Colonic mucosa (tissue), 4 donors: ENCODE measurements at regions not wholly inside any gene's neighbourhood (a gene's known extent, or its start where the extent isn't known, plus 50 kb on each side); places are given as distances from the start of the nearest gene placed in this dataset.
A peak's percentile ranks its signal among the peaks of the same experiment; 100 is the strongest.

Experiments used
- DNase-seq: peaks from one replicate; pipeline ENCODE4 v3.0.0-alpha.2; 2020
- H3K27ac ChIP-seq: fragments of 200-600 bp; one replicate; pipeline ENCODE4 v1.8.0; 2021
- H3K27me3 ChIP-seq: fragments of 200-600 bp; one replicate; pipeline ENCODE4 v1.8.0; 2021
- H3K36me3 ChIP-seq: fragments of 200-600 bp; one replicate; pipeline ENCODE4 v1.8.0; 2021
- H3K4me1 ChIP-seq: fragments of 200-600 bp; one replicate; pipeline ENCODE4 v1.8.0; 2021; ENCODE audit warnings: mild to moderate bottlenecking
- H3K4me3 ChIP-seq: fragments of 200-600 bp; one replicate; pipeline ENCODE4 v1.8.0; 2021
- H3K9ac ChIP-seq, 2 donors: one replicate each; pipeline ENCODE4 v1.7.0; 2013; ENCODE audit warnings: control low read depth in 2 of 2, low read depth in 2 of 2, low read length in 2 of 2
- H3K9me3 ChIP-seq: fragments of 200-600 bp; one replicate; pipeline ENCODE4 v1.8.0; 2021
- CTCF ChIP-seq: fragments of 200-600 bp; IDR thresholded peaks from one replicate; pipeline ENCODE4 v1.8.0; 2022; ENCODE audit warnings: antibody characterized with exemption, mild to moderate bottlenecking
- intact Hi-C: fragments of 100-400 bp; cut with DNase I; formaldehyde crosslinking; loops from one replicate; pipeline ENCODE4 v1.14.1; 2022
- donor health status: healthy.
- donor health status: DM: no; HTN: no; CAD: no.
- donor health status: DM: no; HTN: no; CAD: no.

- Histone ChIP-seq H3K4me1 (peaks cover 6% of the 10 kb centered on the region), H3K9me3 (no peaks in the 10 kb centered on the region), H3K4me3 (no peak overlapping the region), H3K27me3 (no peaks in the 10 kb centered on the region), H3K9ac (peak overlapping the region in 1 of 2 donors; percentile 48), H3K36me3 (no peaks in the 10 kb centered on the region), H3K27ac (peak overlapping the region; percentile 86)
- intact Hi-C loops, result loop anchor here (5.0 kb wide), 1 partner anchor 225 kb away; the partner anchor contains the start of gene CITED2
- TF ChIP-seq CTCF, result no peak
- no peak for DNase-seq
Measured at GRCh38 chr6:139597087-139597763, 222.8 kb upstream of the CITED2 start.

GRCh38 chr6:139595183-139595582 is 220.7 kb upstream of the CITED2 start:
- no peaks in the 10 kb centered on the region for H3K9me3 ChIP-seq
- intact Hi-C loops, result loop anchor here (5.0 kb wide), 1 partner anchor 223 kb away; the partner anchor contains the start of gene CITED2
- H3K4me3 ChIP-seq, result no peak overlapping the region
- H3K27ac ChIP-seq, result peak overlapping the region; percentile 16
- no peaks in the 10 kb centered on the region for H3K36me3 ChIP-seq
- H3K9ac ChIP-seq, result no peak overlapping the region
- peaks cover 9% of the 10 kb centered on the region for H3K4me1 ChIP-seq
- no peak for DNase-seq
- H3K27me3 ChIP-seq, result no peaks in the 10 kb centered on the region
- no peak for TF ChIP-seq CTCF

- DNase-seq, result peak; percentile 36
- no peak for TF ChIP-seq CTCF
- intact Hi-C loops, result no loop called here
- Histone ChIP-seq H3K27me3 (no peaks in the 10 kb centered on the region), H3K27ac (no peak overlapping the region), H3K4me3 (no peak overlapping the region), H3K9me3 (no peaks in the 10 kb centered on the region), H3K36me3 (no peaks in the 10 kb centered on the region), H3K9ac (no peak overlapping the region), H3K4me1 (peaks cover 9% of the 10 kb centered on the region)
Measured at GRCh38 chr6:139594333-139594965, 220.0 kb upstream of the CITED2 start.

- intact Hi-C loops, result no loop called here
- Histone ChIP-seq H3K9me3 (no peaks in the 10 kb centered on the region), H3K4me3 (no peak overlapping the region), H3K4me1 (peaks cover 5% of the 10 kb centered on the region), H3K36me3 (no peaks in the 10 kb centered on the region), H3K27me3 (no peaks in the 10 kb centered on the region), H3K27ac (no peak overlapping the region), H3K9ac (no peak overlapping the region)
- TF ChIP-seq CTCF, result no peak
- DNase-seq, result no peak
Measured at GRCh38 chr6:139593081-139593480, 218.6 kb upstream of the CITED2 start.

- H3K9ac ChIP-seq, result no peak overlapping the region
- H3K4me3 ChIP-seq, result no peak overlapping the region
- H3K36me3 ChIP-seq, result no peaks in the 10 kb centered on the region
- intact Hi-C loops, result no loop called here
- no peaks in the 10 kb centered on the region for H3K9me3 ChIP-seq
- H3K27ac ChIP-seq, result no peak overlapping the region
- H3K27me3 ChIP-seq, result no peaks in the 10 kb centered on the region
- H3K4me1 ChIP-seq, result peaks cover 5% of the 10 kb centered on the region
- no peak for TF ChIP-seq CTCF
- DNase-seq, result no peak
Measured at GRCh38 chr6:139592011-139592410, 217.6 kb upstream of the CITED2 start.
